GM18861 (cell line): ENCODE measurements at regions not wholly inside any gene's neighbourhood (a gene's known extent, or its start where the extent isn't known, plus 50 kb on each side); places are given as distances from the start of the nearest gene placed in this dataset.
A peak's percentile ranks its signal among the peaks of the same experiment; 100 is the strongest.

Source experiments
- ATAC-seq: cut with Tn5 transposase; IDR thresholded peaks from one replicate; pipeline ENCODE4 v1.9.1; 2021; ENCODE audit not compliant: unreplicated experiment

- no peak for ATAC-seq
Observed at GRCh38 chr13:84917252-84917878, 881.9 kb downstream of the SLITRK6 start.

- no peak for ATAC-seq
Observed at GRCh38 chr13:84912720-84913119, 886.5 kb downstream of the SLITRK6 start.

- ATAC-seq = no peak
Observed at GRCh38 chr13:84910423-84910822, 888.8 kb downstream of the SLITRK6 start.

GRCh38 chr13:84903391-84903790 lies 895.8 kb downstream of the SLITRK6 start:
- ATAC-seq = no peak

- no peak for ATAC-seq
Observed at GRCh38 chr13:84902243-84902642, 897.0 kb downstream of the SLITRK6 start.

GRCh38 chr13:84896128-84896527 lies 903.1 kb downstream of the SLITRK6 start:
- ATAC-seq = peak; percentile 56

- ATAC-seq = no peak
Observed at GRCh38 chr13:84894749-84895148, 904.5 kb downstream of the SLITRK6 start.

- ATAC-seq = no peak
Observed at GRCh38 chr13:84885868-84886267, 913.4 kb downstream of the SLITRK6 start.

GRCh38 chr13:84873951-84874350 lies 925.3 kb downstream of the SLITRK6 start:
- no peak for ATAC-seq

- ATAC-seq = no peak
Observed at GRCh38 chr13:84870190-84870589, 929.0 kb downstream of the SLITRK6 start.

- no peak for ATAC-seq
Observed at GRCh38 chr13:84867246-84867645, 932.0 kb downstream of the SLITRK6 start.

- ATAC-seq = no peak
Observed at GRCh38 chr13:84865783-84866221, 933.4 kb downstream of the SLITRK6 start.

GRCh38 chr13:84864341-84864740 lies 934.9 kb downstream of the SLITRK6 start:
- no peak for ATAC-seq

GRCh38 chr13:84847107-84847506 lies 952.1 kb downstream of the SLITRK6 start:
- ATAC-seq = no peak

- no peak for ATAC-seq
Observed at GRCh38 chr13:84845907-84846619, 953.2 kb downstream of the SLITRK6 start.

- ATAC-seq = no peak
Observed at GRCh38 chr13:84844473-84844872, 954.7 kb downstream of the SLITRK6 start.

GRCh38 chr13:84843368-84843767 lies 955.9 kb downstream of the SLITRK6 start:
- ATAC-seq = no peak

- ATAC-seq = no peak
Observed at GRCh38 chr13:84834201-84834600, 951.9 kb upstream of the SLITRK1 start.

- ATAC-seq = no peak
Observed at GRCh38 chr13:84831666-84832657, 949.7 kb upstream of the SLITRK1 start.

- no peak for ATAC-seq
Observed at GRCh38 chr13:84823528-84823927, 941.3 kb upstream of the SLITRK1 start.

- no peak for ATAC-seq
Observed at GRCh38 chr13:84821261-84821660, 939.0 kb upstream of the SLITRK1 start.
